ENCODE measurements at regions not wholly inside any gene's neighbourhood (a gene's known extent, or its start where the extent isn't known, plus 50 kb on each side); places are given as distances from the start of the nearest gene placed in this dataset.

DNA sequence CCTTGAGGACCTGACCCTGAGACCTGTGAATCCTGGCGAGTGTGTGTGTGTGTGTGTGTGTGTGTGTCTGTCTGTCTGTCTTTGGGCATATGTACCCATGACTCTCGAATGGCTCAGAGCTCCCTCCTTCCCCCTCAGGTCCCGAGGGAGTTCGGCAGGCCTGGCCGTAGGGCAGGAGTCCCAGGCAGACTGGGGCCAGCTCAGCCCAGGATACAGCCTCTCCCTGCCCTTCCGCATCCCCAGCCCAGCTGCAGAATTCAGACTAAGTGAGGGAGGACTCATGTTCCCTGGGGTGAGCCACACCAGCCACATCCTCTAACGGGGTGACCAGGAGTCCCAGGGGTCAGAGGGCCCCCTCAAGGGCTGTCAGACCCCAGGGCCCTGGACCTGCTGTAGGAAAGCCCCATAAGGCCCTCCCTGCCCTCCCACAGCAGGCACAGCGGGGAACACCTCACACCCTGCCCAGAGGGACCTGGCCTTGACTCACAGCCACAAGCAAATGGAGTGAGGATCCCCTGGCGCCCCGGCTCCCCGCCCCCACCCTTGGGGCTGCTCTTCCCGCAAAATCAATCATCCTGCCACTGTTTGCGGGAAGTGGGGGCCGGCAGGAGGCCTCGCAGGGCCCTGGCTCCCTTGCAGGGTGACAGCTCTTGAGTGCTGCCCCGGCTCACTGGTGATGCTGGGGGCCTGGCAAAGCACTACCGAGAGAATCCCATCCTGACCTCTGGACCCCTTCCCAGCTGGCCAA lies 101.7 kb upstream of the CASZ1 start:
- no peak for DNase-seq

GRCh38 chr1:10898921-10899320 lies 102.5 kb upstream of the CASZ1 start:
- no peak for DNase-seq

DNA sequence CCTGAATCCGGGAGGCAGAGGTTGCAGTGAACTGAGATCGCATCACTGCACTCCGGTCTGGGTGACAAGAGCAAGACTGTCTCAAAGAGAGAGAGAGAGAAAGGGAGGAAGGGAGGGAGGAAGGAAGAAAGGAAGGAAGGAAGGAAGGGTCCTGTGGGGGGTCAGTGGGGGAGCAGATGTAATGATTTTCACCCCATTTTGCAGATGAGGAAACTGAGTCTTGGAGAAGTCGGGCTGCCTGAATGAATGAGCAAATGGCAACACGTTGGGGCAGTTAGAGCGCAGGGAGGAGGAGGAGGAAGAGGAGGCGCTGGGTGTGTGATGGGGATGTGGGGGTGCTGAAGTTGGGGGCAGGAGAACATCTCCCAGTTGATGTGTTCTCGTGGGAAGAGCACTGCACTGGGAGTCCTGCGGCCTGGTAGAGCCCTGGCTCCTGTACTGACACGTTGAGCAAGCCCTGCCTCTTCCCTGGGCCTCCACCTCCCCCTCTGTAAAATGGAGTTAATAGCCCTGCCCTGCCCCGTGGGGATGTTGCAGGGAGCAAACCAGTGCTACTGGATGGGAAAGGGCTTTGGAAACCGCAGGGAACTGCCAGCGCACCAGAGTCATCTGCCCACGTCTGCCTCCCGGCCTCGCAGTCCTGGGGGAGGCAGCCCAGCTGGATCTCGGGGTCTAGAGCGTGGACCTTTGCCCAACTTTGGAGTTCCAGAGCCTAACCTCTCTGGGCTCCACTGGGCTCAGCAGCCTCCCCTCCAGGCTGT lies 103.2 kb upstream of the CASZ1 start:
- no peak for DNase-seq

- DNase-seq = no peak
Measured at GRCh38 chr1:10900251-10900651, 103.8 kb upstream of the CASZ1 start.

DNA sequence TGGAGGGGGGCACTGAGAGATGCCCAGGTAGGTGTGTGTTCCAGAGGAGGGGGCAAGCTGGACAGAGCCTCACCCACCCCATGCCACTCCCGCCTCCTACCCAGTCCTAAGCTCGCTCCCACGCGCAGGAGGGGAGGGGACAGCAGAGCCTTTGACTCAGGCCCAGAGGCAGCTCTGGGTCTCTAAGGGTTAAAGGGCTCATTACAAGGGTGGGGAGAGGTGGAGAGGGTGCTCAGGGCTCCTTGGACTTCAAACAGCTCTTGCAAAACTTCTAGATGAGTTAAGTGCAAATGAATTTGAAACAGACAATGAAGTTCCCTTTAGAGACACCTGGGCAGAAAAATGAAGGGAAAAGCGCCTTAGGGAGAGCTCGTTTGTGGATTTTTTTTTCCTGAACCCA lies 104.2 kb upstream of the CASZ1 start:
- DNase-seq = no peak

GRCh38 chr1:10901091-10901890 lies 104.8 kb upstream of the CASZ1 start:
- DNase-seq = no peak

- no peak for DNase-seq
Measured at GRCh38 chr1:10901891-10902805, 105.7 kb upstream of the CASZ1 start.

- DNase-seq = no peak
Measured at GRCh38 chr1:10903421-10903820, 107.0 kb upstream of the CASZ1 start.

DNA sequence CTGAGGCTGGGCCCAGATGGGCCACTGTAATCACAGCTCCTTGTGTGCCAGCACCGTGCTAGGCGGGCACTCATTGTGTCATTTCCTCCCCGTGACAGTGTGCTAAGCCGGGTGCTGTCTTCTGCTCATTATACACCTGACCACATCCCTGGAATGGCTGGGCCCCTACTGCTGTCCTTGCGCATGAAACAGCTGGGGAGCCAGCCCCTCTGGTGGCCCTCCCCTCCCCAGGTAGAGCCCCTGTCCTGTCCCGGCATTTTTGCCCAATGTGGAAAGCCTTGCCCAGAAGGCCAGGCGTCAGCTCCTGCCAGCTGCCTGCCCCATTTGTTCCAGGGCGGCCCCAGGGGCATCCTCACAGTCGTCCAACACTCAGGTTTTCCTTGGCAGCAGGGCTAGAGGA lies 107.4 kb upstream of the CASZ1 start:
- DNase-seq = no peak

GRCh38 chr1:10904396-10905358 lies 107.8 kb upstream of the TARDBP start:
- no peak for DNase-seq

DNA sequence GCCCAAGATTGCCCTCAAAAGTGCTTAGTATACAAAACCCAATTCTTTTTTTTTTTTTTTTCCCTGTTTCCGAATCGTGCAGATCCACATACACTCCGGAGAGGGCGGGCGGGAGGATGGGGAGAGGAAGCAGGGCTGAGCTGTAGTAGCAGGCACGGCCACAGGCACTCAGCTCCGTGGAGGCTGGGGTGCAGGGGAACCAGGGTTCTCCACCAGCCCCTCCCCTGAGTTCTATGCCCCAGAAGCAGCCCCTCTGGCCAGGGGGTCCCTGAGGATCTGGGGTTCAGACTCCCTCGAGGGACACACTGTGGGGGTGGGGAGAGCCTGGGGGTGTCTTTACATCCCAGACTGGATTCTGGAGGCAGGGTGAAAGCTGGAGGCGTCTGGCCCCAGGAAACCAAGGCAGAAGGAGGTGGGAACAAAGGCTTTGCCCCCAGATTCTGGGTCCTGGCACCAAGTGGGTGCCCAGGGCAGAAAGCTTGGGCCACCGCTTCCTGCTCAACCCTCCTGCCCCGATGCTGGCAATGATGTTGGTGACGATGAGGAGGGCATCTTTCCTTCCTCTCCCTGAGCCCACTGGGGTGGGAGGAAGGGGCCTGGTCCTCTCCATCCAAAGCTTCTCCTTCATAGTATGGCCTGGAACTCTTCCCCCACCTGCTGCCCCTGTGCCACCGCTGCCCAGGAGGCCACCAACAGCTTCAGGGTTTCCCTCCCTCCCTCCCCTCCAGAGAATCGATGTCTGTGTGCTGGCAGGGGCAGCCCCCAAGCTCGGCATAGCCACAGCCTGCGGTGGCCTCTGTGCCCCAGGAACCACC lies 106.4 kb upstream of the TARDBP start:
- DNase-seq = no peak

- DNase-seq = no peak
Measured at GRCh38 chr1:10906866-10907519, 105.5 kb upstream of the TARDBP start.

- DNase-seq = no peak
Measured at GRCh38 chr1:10908266-10908665, 104.2 kb upstream of the TARDBP start.

GRCh38 chr1:10909697-10910680 lies 102.5 kb upstream of the TARDBP start:
- peak; percentile 77 for DNase-seq

DNA sequence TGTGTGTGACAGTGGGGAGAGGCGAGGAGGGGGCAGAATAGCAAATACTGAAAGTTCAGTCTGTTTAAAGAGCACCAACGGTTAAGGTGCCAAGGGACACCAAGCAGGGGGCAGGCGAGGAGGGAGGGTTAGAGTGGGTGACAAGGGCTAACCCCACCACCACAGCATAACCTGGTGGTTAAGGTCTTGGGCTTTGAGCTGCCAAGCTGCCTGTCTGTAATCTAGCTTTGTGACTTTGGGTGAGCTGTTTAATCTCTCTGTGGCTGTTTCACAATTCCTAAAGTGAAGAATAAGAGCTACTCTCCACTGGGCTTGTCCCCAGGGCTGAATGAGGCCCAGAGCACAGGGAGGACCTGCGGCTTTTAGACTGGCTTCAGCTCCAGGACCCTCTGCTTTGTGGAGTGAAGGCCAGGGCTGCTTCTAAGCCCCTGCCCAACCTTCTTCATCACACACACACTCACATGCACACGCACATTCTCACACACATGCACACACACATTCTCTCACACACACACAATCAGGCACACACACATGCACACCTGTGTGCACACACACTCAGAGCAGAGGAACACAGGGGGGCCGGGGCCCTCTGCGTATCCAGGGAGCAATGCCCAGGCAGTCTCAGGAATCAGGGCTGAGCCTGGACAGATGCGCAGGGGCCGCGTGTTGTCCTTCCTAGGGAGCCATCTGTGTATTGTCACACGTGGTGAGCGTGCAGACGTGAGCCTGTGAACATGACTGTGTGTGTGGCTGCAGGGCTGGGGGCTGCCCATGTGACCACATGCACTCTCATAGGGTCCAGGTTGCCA lies 101.6 kb upstream of the TARDBP start:
- no peak for DNase-seq

DNA sequence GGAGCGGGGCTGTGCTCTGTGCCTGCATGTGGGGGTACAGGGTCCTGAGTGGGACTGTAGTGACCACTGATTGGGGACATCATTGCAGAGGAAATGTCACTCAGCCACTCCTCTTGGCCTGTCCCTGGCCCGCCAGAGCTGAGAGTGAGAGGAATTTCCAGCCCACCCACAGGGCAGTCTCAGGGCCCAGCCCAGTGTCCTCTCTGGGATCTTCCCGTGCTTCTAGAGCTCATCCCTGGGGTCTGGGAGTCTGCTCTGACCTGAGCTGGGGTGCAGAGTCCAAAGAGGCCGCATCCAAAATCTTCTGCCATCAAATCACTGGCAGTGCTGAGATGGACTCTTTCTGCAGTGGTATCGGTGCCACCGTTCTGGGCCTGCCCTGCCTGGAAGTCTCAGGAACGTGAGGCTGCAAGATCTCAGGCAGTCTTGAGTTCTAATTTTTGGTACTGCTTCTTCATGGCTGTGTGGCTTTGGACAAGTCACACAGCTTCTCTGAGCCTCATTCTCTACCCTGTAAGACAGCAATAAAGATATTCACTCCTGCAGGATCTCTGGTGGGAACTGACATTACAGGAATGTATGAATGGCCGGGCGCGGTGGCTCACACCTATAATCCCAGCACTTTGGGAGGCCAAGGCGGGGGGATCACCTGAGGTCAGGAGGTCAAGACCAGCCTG lies 100.8 kb upstream of the TARDBP start:
- no peak for DNase-seq

GRCh38 chr1:10912441-10912840 lies 100.0 kb upstream of the TARDBP start:
- no peak for DNase-seq
